ENCODE measurements at regions not wholly inside any gene's neighbourhood (a gene's known extent, or its start where the extent isn't known, plus 50 kb on each side); places are given as distances from the start of the nearest gene placed in this dataset.

DNA sequence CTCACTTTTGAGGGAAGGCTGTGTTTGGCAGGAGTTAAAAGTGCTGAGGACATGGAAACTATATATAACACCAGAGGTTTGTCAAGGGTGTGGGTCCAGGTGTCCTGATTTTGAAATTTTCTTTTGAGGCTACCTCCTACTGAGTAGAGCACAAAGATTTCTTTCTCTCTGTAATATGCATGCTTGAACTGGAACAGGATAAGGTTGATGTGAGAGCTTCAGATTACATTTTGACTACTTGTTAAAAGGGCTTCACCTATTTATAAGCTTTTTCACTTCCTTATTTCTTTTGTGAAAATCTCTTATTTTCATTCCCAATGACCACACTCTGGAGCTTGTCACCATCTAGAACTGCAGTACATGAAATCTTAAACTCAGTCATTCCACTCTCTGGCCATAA, 59.8 kb upstream of the PLA2G4A start (continued):
- peak; percentile 21; the same call in 1 of the 2 replicates for TF ChIP-seq BCL11A (IDR thresholded peaks at IDR 0.05; ENCODE audit: low read depth, low read length)
- no peak for TF ChIP-seq RBBP5 (conservative IDR thresholded peaks at IDR 0.05)
- no peak for TF ChIP-seq ZBTB11 (CRISPR knock-in tag; IDR thresholded peaks at IDR 0.05)
- no peak for TF ChIP-seq CREB1 (IDR thresholded peaks at IDR 0.05; ENCODE audit: low read depth)
- TF ChIP-seq MEF2B (IDR thresholded peaks at IDR 0.05; ENCODE audit: partially characterized antibody, poor library complexity, severe bottlenecking) = no peak
- peak; percentile 80 for TF ChIP-seq NFIC (IDR thresholded peaks at IDR 0.05; ENCODE audit: low read depth, low read length)
- TF ChIP-seq MYC (IDR thresholded peaks at IDR 0.05; ENCODE audit: insufficient read depth, insufficient read length, insufficient replicate concordance, low read length, severe bottlenecking) = no peak
- no peak for TF ChIP-seq CEBPB (IDR thresholded peaks at IDR 0.05; ENCODE audit: borderline replicate concordance in 1 of 2, low read depth in 2 of 2, low read length in 2 of 2)
- no peak for TF ChIP-seq E2F4 (IDR thresholded peaks at IDR 0.05; ENCODE audit: low read depth, low read length)
- no peak for TF ChIP-seq HCFC1 (IDR thresholded peaks at IDR 0.05; ENCODE audit: low read length)
- TF ChIP-seq CREM (IDR thresholded peaks at IDR 0.05; ENCODE audit: low read depth) = peak; percentile 22; the same call in 1 of the 2 replicates
- no peak for TF ChIP-seq ZNF592 (IDR thresholded peaks at IDR 0.05)
- TF ChIP-seq SMARCA5 (IDR thresholded peaks at IDR 0.05) = no peak
- TF ChIP-seq, protein P1, sequence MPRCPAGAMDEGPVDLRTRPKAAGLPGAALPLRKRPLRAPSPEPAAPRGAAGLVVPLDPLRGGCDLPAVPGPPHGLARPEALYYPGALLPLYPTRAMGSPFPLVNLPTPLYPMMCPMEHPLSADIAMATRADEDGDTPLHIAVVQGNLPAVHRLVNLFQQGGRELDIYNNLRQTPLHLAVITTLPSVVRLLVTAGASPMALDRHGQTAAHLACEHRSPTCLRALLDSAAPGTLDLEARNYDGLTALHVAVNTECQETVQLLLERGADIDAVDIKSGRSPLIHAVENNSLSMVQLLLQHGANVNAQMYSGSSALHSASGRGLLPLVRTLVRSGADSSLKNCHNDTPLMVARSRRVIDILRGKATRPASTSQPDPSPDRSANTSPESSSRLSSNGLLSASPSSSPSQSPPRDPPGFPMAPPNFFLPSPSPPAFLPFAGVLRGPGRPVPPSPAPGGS (IDR thresholded peaks at IDR 0.05; ENCODE audit: borderline replicate concordance, insufficient read depth, low read depth, low read length, poor library complexity, severe bottlenecking) = no peak
- no peak for TF ChIP-seq HSF1 (IDR thresholded peaks at IDR 0.05; ENCODE audit: low read depth, low read length)
- TF ChIP-seq YY1 (IDR thresholded peaks at IDR 0.05; ENCODE audit: low read depth, low read length) = no peak
